ENCODE measurements at regions not wholly inside any gene's neighbourhood (a gene's known extent, or its start where the extent isn't known, plus 50 kb on each side); places are given as distances from the start of the nearest gene placed in this dataset.

- Mint-ChIP-seq H3K36me3 (ENCODE audit: low read depth, unreplicated experiment) (no peaks in the 10 kb centered on the region), H3K9me3 (ENCODE audit: unreplicated experiment) (no peaks in the 10 kb centered on the region), H3K4me1 (ENCODE audit: low read depth, unreplicated experiment) (no peaks in the 10 kb centered on the region), H3K4me3 (ENCODE audit: unreplicated experiment) (no peak overlapping the region), H3K27ac (ENCODE audit: unreplicated experiment) (no peak overlapping the region), H3K27me3 (ENCODE audit: low read depth, unreplicated experiment) (no peaks in the 10 kb centered on the region)
- H3K9me3 ChIP-seq (ENCODE audit: insufficient read depth, low read depth, low read length) = no peaks in the 10 kb centered on the region
- no peaks in the 10 kb centered on the region for H3K27me3 ChIP-seq (ENCODE audit: insufficient read depth, low read length)
- H3K4me3 ChIP-seq (ENCODE audit: insufficient read depth, low read depth, low read length) = no peak overlapping the region
- no peak overlapping the region for H3K9ac ChIP-seq (ENCODE audit: low read length)
- DNase-seq (ENCODE audit: low read depth) (no peak), FAIRE-seq (no peak)
- H3K27ac ChIP-seq (ENCODE audit: low read depth, low read length) = no peak overlapping the region
- H3K36me3 ChIP-seq (ENCODE audit: insufficient read depth, low read length) = no peaks in the 10 kb centered on the region
- H3K79me2 ChIP-seq (ENCODE audit: insufficient read depth, low read length) = no peaks in the 10 kb centered on the region
- no peak overlapping the region for H2AFZ ChIP-seq (ENCODE audit: low read depth, low read length)
- H3K4me2 ChIP-seq (ENCODE audit: low read length) = no peak overlapping the region
- TF ChIP-seq EZH2 (IDR thresholded peaks at IDR 0.05; ENCODE audit: insufficient read depth, low read length) (no peak), CTCF (IDR thresholded peaks at IDR 0.05; ENCODE audit: insufficient read depth, low read depth, low read length) (no peak)
- H3K4me1 ChIP-seq (ENCODE audit: insufficient read depth, low read length) = no peaks in the 10 kb centered on the region
- no peaks in the 10 kb centered on the region for H4K20me1 ChIP-seq (ENCODE audit: insufficient read depth, low read length)
These were observed 560.3 kb upstream of the POM121L12 start for GRCh38 chr7:52475001-52475582.

- Mint-ChIP-seq H3K27ac (ENCODE audit: unreplicated experiment) (no peak overlapping the region), H3K4me3 (ENCODE audit: unreplicated experiment) (no peak overlapping the region), H3K4me1 (ENCODE audit: low read depth, unreplicated experiment) (no peaks in the 10 kb centered on the region), H3K27me3 (ENCODE audit: low read depth, unreplicated experiment) (no peaks in the 10 kb centered on the region), H3K36me3 (ENCODE audit: low read depth, unreplicated experiment) (no peaks in the 10 kb centered on the region), H3K9me3 (ENCODE audit: unreplicated experiment) (no peaks in the 10 kb centered on the region)
- Histone ChIP-seq H3K27me3 (ENCODE audit: insufficient read depth, low read length) (no peaks in the 10 kb centered on the region), H3K9ac (ENCODE audit: low read length) (no peak overlapping the region), H3K4me1 (ENCODE audit: insufficient read depth, low read length) (no peaks in the 10 kb centered on the region), H3K27ac (ENCODE audit: low read depth, low read length) (no peak overlapping the region), H3K9me3 (ENCODE audit: insufficient read depth, low read depth, low read length) (no peaks in the 10 kb centered on the region), H3K79me2 (ENCODE audit: insufficient read depth, low read length) (no peaks in the 10 kb centered on the region), H2AFZ (ENCODE audit: low read depth, low read length) (no peak overlapping the region), H4K20me1 (ENCODE audit: insufficient read depth, low read length) (no peaks in the 10 kb centered on the region), H3K4me2 (ENCODE audit: low read length) (no peak overlapping the region), H3K4me3 (ENCODE audit: insufficient read depth, low read depth, low read length) (no peak overlapping the region), H3K36me3 (ENCODE audit: insufficient read depth, low read length) (no peaks in the 10 kb centered on the region)
- no peak for TF ChIP-seq CTCF (IDR thresholded peaks at IDR 0.05; ENCODE audit: insufficient read depth, low read depth, low read length)
- TF ChIP-seq EZH2 (IDR thresholded peaks at IDR 0.05; ENCODE audit: insufficient read depth, low read length) = no peak
- FAIRE-seq (no peak), DNase-seq (ENCODE audit: low read depth) (no peak)
These were observed 561.7 kb upstream of the POM121L12 start for GRCh38 chr7:52473756-52474155.

- Mint-ChIP-seq H3K4me3 (ENCODE audit: unreplicated experiment) (no peak overlapping the region), H3K36me3 (ENCODE audit: low read depth, unreplicated experiment) (no peaks in the 10 kb centered on the region), H3K27ac (ENCODE audit: unreplicated experiment) (no peak overlapping the region), H3K4me1 (ENCODE audit: low read depth, unreplicated experiment) (no peaks in the 10 kb centered on the region), H3K9me3 (ENCODE audit: unreplicated experiment) (no peaks in the 10 kb centered on the region), H3K27me3 (ENCODE audit: low read depth, unreplicated experiment) (no peaks in the 10 kb centered on the region)
- Histone ChIP-seq H3K27ac (ENCODE audit: low read depth, low read length) (no peak overlapping the region), H3K79me2 (ENCODE audit: insufficient read depth, low read length) (no peaks in the 10 kb centered on the region), H3K9me3 (ENCODE audit: insufficient read depth, low read depth, low read length) (no peaks in the 10 kb centered on the region), H3K27me3 (ENCODE audit: insufficient read depth, low read length) (no peaks in the 10 kb centered on the region), H3K4me1 (ENCODE audit: insufficient read depth, low read length) (no peaks in the 10 kb centered on the region), H4K20me1 (ENCODE audit: insufficient read depth, low read length) (no peaks in the 10 kb centered on the region), H2AFZ (ENCODE audit: low read depth, low read length) (no peak overlapping the region), H3K4me3 (ENCODE audit: insufficient read depth, low read depth, low read length) (no peak overlapping the region), H3K36me3 (ENCODE audit: insufficient read depth, low read length) (no peaks in the 10 kb centered on the region), H3K9ac (ENCODE audit: low read length) (no peak overlapping the region), H3K4me2 (ENCODE audit: low read length) (no peak overlapping the region)
- no peak for FAIRE-seq
- TF ChIP-seq CTCF (IDR thresholded peaks at IDR 0.05; ENCODE audit: insufficient read depth, low read depth, low read length) = no peak
- TF ChIP-seq EZH2 (IDR thresholded peaks at IDR 0.05; ENCODE audit: insufficient read depth, low read length) = no peak
- no peak for DNase-seq (ENCODE audit: low read depth)
These were observed 563.3 kb upstream of the POM121L12 start for GRCh38 chr7:52472006-52472620.

Measured in astrocyte (in vitro differentiated cells and primary cell).